Esophagus muscularis mucosa (tissue), 3 donors: ENCODE measurements at regions not wholly inside any gene's neighbourhood (a gene's known extent, or its start where the extent isn't known, plus 50 kb on each side); places are given as distances from the start of the nearest gene placed in this dataset.

Source experiments
- POLR2A ChIP-seq: fragments of 450-650 bp; IDR thresholded peaks from one replicate; pipeline ENCODE4 v1.6.1; 2017; ENCODE audit warnings: antibody characterized with exemption, moderate library complexity, mild to moderate bottlenecking, low read depth
- POLR2AphosphoS5 ChIP-seq, 2 donors: sonication (generic); formaldehyde crosslinking; IDR thresholded peaks; one replicate each; pipeline ENCODE4 v1.6.1; 2017; ENCODE audit warnings: antibody characterized with exemption in 2 of 2
- TF ChIP-seq, protein P1 (sequence below), 3 experiments: fragments of 200-600 bp in 2 of 3; fragments of 450-650 bp in 1 of 3; sonication (generic) in 2 of 3; IDR thresholded peaks; one replicate each; pipeline ENCODE4 v1.5.1; 2017 to 2019; ENCODE audit warnings: antibody characterized with exemption in 3 of 3, mild to moderate bottlenecking in 2 of 3, moderate library complexity in 1 of 3

DNA sequence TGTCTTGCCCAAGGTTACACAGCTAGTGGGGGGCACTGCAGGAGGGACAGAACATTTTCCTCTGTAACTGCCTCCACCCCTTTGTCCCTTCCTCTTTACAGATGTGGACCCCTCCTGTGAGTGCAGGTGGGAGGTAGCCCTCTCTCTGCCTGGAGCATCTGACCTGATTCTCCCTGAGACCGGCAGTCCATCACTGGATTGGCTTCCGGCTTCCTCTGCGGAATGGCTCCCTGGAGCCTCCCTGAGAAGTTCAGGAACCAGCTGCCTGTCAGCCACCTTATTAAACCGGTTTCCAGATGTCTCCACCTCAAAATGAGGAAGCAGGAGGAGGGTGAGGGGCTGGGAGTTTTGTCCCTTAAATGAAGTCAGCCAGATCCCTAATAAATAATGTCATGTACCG lies 67.3 kb upstream of the TNP1 start:
- no peak for TF ChIP-seq POLR2A
- TF ChIP-seq, protein P1, sequence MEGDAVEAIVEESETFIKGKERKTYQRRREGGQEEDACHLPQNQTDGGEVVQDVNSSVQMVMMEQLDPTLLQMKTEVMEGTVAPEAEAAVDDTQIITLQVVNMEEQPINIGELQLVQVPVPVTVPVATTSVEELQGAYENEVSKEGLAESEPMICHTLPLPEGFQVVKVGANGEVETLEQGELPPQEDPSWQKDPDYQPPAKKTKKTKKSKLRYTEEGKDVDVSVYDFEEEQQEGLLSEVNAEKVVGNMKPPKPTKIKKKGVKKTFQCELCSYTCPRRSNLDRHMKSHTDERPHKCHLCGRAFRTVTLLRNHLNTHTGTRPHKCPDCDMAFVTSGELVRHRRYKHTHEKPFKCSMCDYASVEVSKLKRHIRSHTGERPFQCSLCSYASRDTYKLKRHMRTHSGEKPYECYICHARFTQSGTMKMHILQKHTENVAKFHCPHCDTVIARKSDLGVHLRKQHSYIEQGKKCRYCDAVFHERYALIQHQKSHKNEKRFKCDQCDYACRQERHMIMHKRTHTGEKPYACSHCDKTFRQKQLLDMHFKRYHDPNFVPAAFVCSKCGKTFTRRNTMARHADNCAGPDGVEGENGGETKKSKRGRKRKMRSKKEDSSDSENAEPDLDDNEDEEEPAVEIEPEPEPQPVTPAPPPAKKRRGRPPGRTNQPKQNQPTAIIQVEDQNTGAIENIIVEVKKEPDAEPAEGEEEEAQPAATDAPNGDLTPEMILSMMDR (IDR thresholded peaks at IDR 0.05): no peak
- no peak for TF ChIP-seq POLR2AphosphoS5 (IDR thresholded peaks at IDR 0.05)
